ENCODE measurements at regions not wholly inside any gene's neighbourhood (a gene's known extent, or its start where the extent isn't known, plus 50 kb on each side); places are given as distances from the start of the nearest gene placed in this dataset.
"Not testable (repeated sequence)": the region's sequence is repeated elsewhere in the genome, so short reads cannot be mapped to it uniquely, and the experiment has no call there.

DNA sequence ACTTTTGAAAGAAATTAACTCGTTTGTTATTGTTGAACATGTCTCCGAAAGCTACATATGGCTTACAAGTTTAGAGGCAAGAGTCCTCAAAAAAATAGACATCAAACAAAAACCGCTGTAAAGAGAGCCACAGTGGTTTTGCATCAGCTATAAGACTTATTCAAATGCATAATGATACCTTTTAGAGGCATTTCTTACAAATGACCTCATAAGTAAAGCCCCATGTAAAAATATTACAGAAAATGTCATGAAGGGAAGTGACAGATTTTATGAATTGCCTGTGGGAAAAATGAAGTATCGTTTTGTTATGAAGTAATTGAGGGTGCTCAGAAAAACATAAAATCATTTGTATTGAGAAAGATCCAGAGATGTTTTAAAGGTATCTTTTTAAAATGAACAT is 598.0 kb downstream of the NXPH1 start:
- H3K9me3 Mint-ChIP-seq: no peaks in the 10 kb centered on the region
- H3K4me1 Mint-ChIP-seq (ENCODE audit: low read depth): no peaks in the 10 kb centered on the region
- no peaks in the 10 kb centered on the region for H3K36me3 ChIP-seq (ENCODE audit: insufficient read depth, low read length)
- DNase-seq (no peak), ATAC-seq (ENCODE audit: poor library complexity) (no peak)
- CTCF ChIA-PET: no interaction called here
- H3K27ac ChIP-seq (ENCODE audit: low read depth in 1 of 2, low read length in 2 of 2): no peak overlapping the region
- H3K4me3 ChIP-seq (ENCODE audit: low read length): no peak overlapping the region
- H3K27ac Mint-ChIP-seq: no peak overlapping the region
- H3K27me3 ChIP-seq (ENCODE audit: control insufficient read depth in 1 of 2, insufficient read depth in 2 of 2, low read length in 2 of 2): no peaks in the 10 kb centered on the region
- TF ChIP-seq, protein P1, sequence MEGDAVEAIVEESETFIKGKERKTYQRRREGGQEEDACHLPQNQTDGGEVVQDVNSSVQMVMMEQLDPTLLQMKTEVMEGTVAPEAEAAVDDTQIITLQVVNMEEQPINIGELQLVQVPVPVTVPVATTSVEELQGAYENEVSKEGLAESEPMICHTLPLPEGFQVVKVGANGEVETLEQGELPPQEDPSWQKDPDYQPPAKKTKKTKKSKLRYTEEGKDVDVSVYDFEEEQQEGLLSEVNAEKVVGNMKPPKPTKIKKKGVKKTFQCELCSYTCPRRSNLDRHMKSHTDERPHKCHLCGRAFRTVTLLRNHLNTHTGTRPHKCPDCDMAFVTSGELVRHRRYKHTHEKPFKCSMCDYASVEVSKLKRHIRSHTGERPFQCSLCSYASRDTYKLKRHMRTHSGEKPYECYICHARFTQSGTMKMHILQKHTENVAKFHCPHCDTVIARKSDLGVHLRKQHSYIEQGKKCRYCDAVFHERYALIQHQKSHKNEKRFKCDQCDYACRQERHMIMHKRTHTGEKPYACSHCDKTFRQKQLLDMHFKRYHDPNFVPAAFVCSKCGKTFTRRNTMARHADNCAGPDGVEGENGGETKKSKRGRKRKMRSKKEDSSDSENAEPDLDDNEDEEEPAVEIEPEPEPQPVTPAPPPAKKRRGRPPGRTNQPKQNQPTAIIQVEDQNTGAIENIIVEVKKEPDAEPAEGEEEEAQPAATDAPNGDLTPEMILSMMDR (IDR thresholded peaks at IDR 0.05): no peak
- intact Hi-C loops (cut with DNase I, micrococcal nuclease): no loop called here
- H3K4me3 Mint-ChIP-seq: no peak overlapping the region
- no peaks in the 10 kb centered on the region for H3K36me3 Mint-ChIP-seq (ENCODE audit: low read depth)
- POLR2A ChIA-PET: no interaction called here
- no peaks in the 10 kb centered on the region for H3K4me1 ChIP-seq (ENCODE audit: insufficient read depth, low read length)
- no peaks in the 10 kb centered on the region for H3K27me3 Mint-ChIP-seq
- H3K9me3 ChIP-seq (ENCODE audit: control insufficient read depth in 1 of 2, insufficient read depth in 1 of 2, low read length in 2 of 2): no peaks in the 10 kb centered on the region

DNA sequence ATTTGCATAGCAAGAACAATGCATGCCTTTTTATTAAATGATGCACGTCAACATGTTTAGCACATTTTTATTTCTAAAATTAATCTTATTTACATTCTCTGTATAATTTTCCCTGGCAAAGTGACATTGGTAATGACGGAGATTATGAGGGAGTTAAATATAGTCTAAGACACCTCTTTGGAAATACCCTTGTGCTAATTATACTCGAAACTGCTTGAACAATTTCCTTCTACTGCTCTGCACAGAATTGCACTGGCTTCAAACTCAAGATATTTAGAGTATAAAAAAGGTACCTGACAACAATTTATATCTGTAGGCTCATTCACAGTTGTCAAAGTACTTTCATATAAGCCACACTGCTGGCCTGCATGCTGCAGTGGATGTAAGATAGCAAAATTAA is 602.7 kb downstream of the NXPH1 start:
- Mint-ChIP-seq H3K27me3 (no peaks in the 10 kb centered on the region), H3K4me3 (no peak overlapping the region), H3K27ac (no peak overlapping the region), H3K9me3 (peaks cover 3% of the 10 kb centered on the region), H3K36me3 (ENCODE audit: low read depth) (no peaks in the 10 kb centered on the region), H3K4me1 (ENCODE audit: low read depth) (no peaks in the 10 kb centered on the region)
- ChIA-PET CTCF (no interaction called here), POLR2A (no interaction called here)
- Histone ChIP-seq H3K36me3 (ENCODE audit: insufficient read depth, low read length) (no peaks in the 10 kb centered on the region), H3K4me3 (ENCODE audit: low read length) (no peak overlapping the region), H3K9me3 (ENCODE audit: control insufficient read depth in 1 of 2, insufficient read depth in 1 of 2, low read length in 2 of 2) (no peaks in the 10 kb centered on the region), H3K27ac (ENCODE audit: low read depth in 1 of 2, low read length in 2 of 2) (no peak overlapping the region), H3K27me3 (ENCODE audit: control insufficient read depth in 1 of 2, insufficient read depth in 2 of 2, low read length in 2 of 2) (no peaks in the 10 kb centered on the region), H3K4me1 (ENCODE audit: insufficient read depth, low read length) (no peaks in the 10 kb centered on the region)
- ATAC-seq (ENCODE audit: poor library complexity) (no peak), DNase-seq (no peak)
- TF ChIP-seq, protein P1 (IDR thresholded peaks at IDR 0.05): no peak
- intact Hi-C loops (cut with DNase I, micrococcal nuclease): no loop called here

DNA sequence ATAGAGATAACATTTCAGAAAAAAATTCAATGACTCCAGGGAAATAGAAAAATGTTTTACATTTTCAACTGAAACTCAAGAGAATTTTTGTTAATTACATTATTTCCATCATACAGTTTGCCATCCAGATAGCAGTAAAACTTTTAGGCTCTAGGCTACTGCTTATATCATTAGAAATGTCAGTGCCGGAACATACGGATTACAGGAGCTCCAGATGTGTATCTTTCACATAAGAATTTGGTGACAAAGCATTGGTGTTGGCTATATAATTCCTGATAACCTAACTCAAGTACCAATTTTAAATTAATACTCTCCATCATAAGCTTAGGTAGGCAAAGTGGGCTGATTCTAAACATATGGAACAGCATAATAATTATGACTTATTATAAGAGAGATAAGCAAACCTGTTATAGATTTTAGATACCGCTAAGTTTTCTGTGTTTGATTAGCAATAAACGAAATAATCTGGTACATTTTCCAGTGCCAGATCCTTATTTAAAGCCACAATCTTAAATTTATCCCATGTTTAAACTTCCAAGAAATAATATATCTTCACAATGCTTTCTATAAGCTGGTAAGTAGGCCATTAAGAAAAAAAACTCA is 637.9 kb downstream of the NXPH1 start:
- Mint-ChIP-seq H3K9me3 (peaks cover 16% of the 10 kb centered on the region), H3K4me3 (no peak overlapping the region), H3K27ac (no peak overlapping the region), H3K4me1 (ENCODE audit: low read depth) (no peaks in the 10 kb centered on the region), H3K27me3 (no peaks in the 10 kb centered on the region), H3K36me3 (ENCODE audit: low read depth) (no peaks in the 10 kb centered on the region)
- intact Hi-C loops (cut with DNase I, micrococcal nuclease): no loop called here
- no peak overlapping the region for H3K27ac ChIP-seq (ENCODE audit: low read depth in 1 of 2, low read length in 2 of 2)
- TF ChIP-seq, protein P1 (IDR thresholded peaks at IDR 0.05): no peak
- H3K36me3 ChIP-seq (ENCODE audit: insufficient read depth, low read length): no peaks in the 10 kb centered on the region
- peaks cover 0 to 9% of the 10 kb centered on the region in 2 experiments for H3K9me3 ChIP-seq (ENCODE audit: control insufficient read depth in 1 of 2, insufficient read depth in 1 of 2, low read length in 2 of 2)
- no peak overlapping the region for H3K4me3 ChIP-seq (ENCODE audit: low read length)
- no peak for ATAC-seq (ENCODE audit: poor library complexity)
- H3K27me3 ChIP-seq (ENCODE audit: control insufficient read depth in 1 of 2, insufficient read depth in 2 of 2, low read length in 2 of 2): no peaks in the 10 kb centered on the region
- ChIA-PET CTCF (no interaction called here), POLR2A (no interaction called here)
- DNase-seq: no peak
- H3K4me1 ChIP-seq (ENCODE audit: insufficient read depth, low read length): no peaks in the 10 kb centered on the region

DNA sequence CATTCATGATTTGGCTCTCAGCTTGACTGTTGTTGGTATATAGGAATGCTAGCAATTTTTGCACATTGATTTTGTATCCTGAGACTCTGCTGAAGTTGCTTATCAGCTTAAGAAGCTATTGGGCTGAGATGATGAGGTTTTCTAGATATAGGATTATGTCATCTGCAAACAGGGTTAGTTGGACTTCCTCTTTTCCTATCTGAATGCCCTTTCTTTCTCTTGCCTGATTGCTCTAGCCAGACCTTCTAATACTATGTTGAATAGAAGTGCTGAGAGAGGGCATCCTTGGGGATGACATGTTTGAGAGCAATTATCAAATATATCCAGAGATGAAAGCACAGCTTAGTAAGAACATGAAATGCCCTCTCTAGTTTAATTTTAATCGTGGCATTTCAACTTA is 642.4 kb downstream of the NXPH1 start:
- H3K27me3 Mint-ChIP-seq; DNase-seq; H3K36me3 Mint-ChIP-seq (ENCODE audit: low read depth); H3K4me1 Mint-ChIP-seq (ENCODE audit: low read depth); ATAC-seq (ENCODE audit: poor library complexity); H3K4me1 ChIP-seq (ENCODE audit: insufficient read depth, low read length); H3K9me3 ChIP-seq (ENCODE audit: control insufficient read depth in 1 of 2, insufficient read depth in 1 of 2, low read length in 2 of 2); H3K9me3 Mint-ChIP-seq; H3K4me3 ChIP-seq (ENCODE audit: low read length); CTCF ChIA-PET; POLR2A ChIA-PET; H3K27ac Mint-ChIP-seq; H3K36me3 ChIP-seq (ENCODE audit: insufficient read depth, low read length); H3K4me3 Mint-ChIP-seq; intact Hi-C loops (cut with DNase I, micrococcal nuclease); H3K27ac ChIP-seq (ENCODE audit: low read depth in 1 of 2, low read length in 2 of 2); H3K27me3 ChIP-seq (ENCODE audit: control insufficient read depth in 1 of 2, insufficient read depth in 2 of 2, low read length in 2 of 2): not testable (repeated sequence)
